ENCODE measurements at regions not wholly inside any gene's neighbourhood (a gene's known extent, or its start where the extent isn't known, plus 50 kb on each side); places are given as distances from the start of the nearest gene placed in this dataset.

DNA sequence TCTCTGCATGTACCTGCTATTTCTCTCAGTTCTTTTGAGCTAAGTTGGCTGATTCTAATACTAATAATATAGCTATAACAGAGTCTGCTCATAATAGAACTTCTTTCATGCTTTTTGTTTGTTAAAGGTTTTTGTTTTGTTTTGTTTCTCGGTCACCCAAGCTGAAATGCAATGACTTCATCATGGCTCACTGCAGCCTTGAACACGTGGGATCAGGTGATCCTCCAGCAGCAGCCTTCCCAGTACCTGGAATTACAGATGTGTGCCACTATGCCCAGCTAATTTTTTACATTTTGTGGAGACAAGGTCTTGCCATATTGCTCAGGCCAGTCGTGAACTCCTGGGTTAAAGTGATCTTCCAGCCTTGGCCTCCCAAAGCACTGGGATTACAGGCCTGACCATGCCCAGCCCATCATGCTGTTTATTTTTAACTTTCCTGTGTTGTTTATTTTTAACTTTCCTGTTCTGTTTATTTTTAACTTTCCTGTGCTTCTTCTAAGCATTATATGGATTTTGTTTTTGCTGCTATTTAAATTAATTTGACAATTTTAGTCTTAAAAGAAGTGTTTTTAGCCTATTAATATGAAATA, 763.8 kb upstream of the CDH7 start (continued):
- TF ChIP-seq ZNF239 (CRISPR knock-in tag; IDR thresholded peaks at IDR 0.05) (no peak), EP300 (IDR thresholded peaks at IDR 0.05; ENCODE audit: low read length) (no peak), ZNF12 (CRISPR knock-in tag; IDR thresholded peaks at IDR 0.05) (no peak)
- TF ChIP-seq, protein P1, sequence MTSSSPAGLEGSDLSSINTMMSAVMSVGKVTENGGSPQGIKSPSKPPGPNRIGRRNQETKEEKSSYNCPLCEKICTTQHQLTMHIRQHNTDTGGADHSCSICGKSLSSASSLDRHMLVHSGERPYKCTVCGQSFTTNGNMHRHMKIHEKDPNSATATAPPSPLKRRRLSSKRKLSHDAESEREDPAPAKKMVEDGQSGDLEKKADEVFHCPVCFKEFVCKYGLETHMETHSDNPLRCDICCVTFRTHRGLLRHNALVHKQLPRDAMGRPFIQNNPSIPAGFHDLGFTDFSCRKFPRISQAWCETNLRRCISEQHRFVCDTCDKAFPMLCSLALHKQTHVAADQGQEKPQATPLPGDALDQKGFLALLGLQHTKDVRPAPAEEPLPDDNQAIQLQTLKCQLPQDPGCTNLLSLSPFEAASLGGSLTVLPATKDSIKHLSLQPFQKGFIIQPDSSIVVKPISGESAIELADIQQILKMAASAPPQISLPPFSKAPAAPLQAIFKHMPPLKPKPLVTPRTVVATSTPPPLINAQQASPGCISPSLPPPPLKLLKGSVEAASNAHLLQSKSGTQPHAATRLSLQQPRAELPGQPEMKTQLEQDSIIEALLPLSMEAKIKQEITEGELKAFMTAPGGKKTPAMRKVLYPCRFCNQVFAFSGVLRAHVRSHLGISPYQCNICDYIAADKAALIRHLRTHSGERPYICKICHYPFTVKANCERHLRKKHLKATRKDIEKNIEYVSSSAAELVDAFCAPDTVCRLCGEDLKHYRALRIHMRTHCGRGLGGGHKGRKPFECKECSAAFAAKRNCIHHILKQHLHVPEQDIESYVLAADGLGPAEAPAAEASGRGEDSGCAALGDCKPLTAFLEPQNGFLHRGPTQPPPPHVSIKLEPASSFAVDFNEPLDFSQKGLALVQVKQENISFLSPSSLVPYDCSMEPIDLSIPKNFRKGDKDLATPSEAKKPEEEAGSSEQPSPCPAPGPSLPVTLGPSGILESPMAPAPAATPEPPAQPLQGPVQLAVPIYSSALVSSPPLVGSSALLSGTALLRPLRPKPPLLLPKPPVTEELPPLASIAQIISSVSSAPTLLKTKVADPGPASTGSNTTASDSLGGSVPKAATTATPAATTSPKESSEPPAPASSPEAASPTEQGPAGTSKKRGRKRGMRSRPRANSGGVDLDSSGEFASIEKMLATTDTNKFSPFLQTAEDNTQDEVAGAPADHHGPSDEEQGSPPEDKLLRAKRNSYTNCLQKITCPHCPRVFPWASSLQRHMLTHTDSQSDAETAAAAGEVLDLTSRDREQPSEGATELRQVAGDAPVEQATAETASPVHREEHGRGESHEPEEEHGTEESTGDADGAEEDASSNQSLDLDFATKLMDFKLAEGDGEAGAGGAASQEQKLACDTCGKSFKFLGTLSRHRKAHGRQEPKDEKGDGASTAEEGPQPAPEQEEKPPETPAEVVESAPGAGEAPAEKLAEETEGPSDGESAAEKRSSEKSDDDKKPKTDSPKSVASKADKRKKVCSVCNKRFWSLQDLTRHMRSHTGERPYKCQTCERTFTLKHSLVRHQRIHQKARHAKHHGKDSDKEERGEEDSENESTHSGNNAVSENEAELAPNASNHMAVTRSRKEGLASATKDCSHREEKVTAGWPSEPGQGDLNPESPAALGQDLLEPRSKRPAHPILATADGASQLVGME (CRISPR knock-in tag; IDR thresholded peaks at IDR 0.05): no peak

DNA sequence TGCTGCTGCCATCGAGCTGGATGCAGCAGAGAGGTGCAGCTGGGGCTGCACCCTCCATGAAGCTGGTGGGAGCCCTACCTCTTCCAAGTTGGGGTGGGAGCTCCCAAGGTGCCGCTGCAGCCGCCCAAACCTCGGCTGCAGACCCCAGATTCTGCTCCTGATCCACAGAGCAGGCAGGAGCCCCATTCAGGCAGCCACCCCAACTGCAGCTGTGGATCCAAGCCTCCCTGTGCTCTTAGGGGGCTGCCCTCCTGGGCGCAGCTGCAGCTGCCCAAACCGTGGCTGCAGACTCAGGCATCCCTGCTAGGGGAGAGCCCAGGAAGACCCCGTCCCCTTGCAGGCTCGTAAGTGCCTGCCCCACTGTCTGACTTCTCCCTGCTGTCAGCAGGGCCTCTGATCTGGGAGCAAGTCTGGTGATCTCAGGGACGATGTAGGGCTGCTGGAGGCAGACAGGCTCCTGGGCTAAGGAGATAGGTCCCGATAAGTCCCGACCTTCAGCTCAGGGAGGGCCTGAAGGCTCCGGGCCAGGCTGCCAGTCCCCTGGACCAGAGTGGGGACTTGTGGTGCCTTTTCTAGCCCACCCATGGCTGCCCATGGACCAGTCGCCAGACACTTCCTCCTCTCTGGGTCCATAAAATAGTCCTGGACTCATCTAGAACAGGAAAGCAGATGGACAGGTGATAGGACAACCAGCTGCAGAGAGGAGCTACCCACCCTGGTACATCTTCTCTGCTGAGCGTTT, 767.1 kb upstream of the CDH7 start:
- Histone ChIP-seq H3K36me3 (ENCODE audit: control insufficient read depth, insufficient read depth, low read length) (no peaks in the 10 kb centered on the region), H2AFZ (ENCODE audit: low read depth, low read length) (no peak overlapping the region), H4K20me1 (replicated peaks; ENCODE audit: control insufficient read depth, insufficient read depth, low read length) (no peaks in the 10 kb centered on the region), H3K27ac (ENCODE audit: extremely low read depth, low read depth, low read length) (no peak overlapping the region), H3K9me3 (replicated peaks; ENCODE audit: control insufficient read depth, insufficient read depth, low read depth, low read length) (no peaks in the 10 kb centered on the region), H3K4me2 (ENCODE audit: insufficient read depth, low read length) (no peak overlapping the region), H3K9ac (ENCODE audit: insufficient read depth in 1 of 2, low read depth in 2 of 2, low read length in 2 of 2) (no peak overlapping the region), H3K79me2 (ENCODE audit: control insufficient read depth, insufficient read depth, low read length) (no peaks in the 10 kb centered on the region), H3K9me1 (ENCODE audit: control insufficient read depth, insufficient read depth, low read length) (no peaks in the 10 kb centered on the region), H3K4me1 (replicated peaks in 1 of 2; ENCODE audit: control insufficient read depth in 2 of 2, insufficient read depth in 2 of 2, low read length in 2 of 2) (no peaks in the 10 kb centered on the region), H3K27me3 (ENCODE audit: control insufficient read depth in 2 of 2, insufficient read depth in 2 of 2, low read length in 2 of 2) (no peaks in the 10 kb centered on the region), H3K4me3 (no peak overlapping the region)
- CTCF ChIA-PET (ENCODE audit: low intra/inter-chr PET ratio): no interaction called here
- 0% methylated on average over 6 of the region's 14 CpGs for WGBS (ENCODE audit: insufficient coverage, low coverage, missing lambda C conversion rate)
- TF ChIP-seq HNRNPUL1 (IDR thresholded peaks at IDR 0.05; ENCODE audit: low read length): no peak
- no peak for TF ChIP-seq KLF16 (IDR thresholded peaks at IDR 0.05)
- no peak for TF ChIP-seq MECOM (CRISPR knock-in tag; IDR thresholded peaks at IDR 0.05)
- no peak for TF ChIP-seq HDGF (IDR thresholded peaks at IDR 0.05)
- DNase-seq (ENCODE audit: extremely low read depth in 1 of 4, low spot score in 3 of 4): no peak
- intact Hi-C loops (cut with micrococcal nuclease): no loop called here
- BruUV-seq (replicated peaks): no TSS peak
- no peak for ATAC-seq
- FAIRE-seq: no peak
- POLR2A ChIA-PET: no interaction called here
- in situ Hi-C loops (cut with MboI): no loop called here

All from K562 (cell line).